Immature natural killer cell (primary cell): ENCODE measurements at regions not wholly inside any gene's neighbourhood (a gene's known extent, or its start where the extent isn't known, plus 50 kb on each side); places are given as distances from the start of the nearest gene placed in this dataset.

Experiments
- DNase-seq, 3 donors: peaks; one replicate each; pipeline ENCODE4 v3.0.0; 2022; ENCODE audit warnings: mixed read lengths in 1 of 3
- H3K27ac Mint-ChIP-seq, 6 donors: one replicate each; pipeline ENCODE4 v1.8.0; 2020; ENCODE audit warnings: mixed read lengths in 6 of 6, mild to moderate bottlenecking in 5 of 6, inconsistent platforms in 4 of 6, moderate library complexity in 3 of 6
- H3K27me3 Mint-ChIP-seq, 3 donors: one replicate each; pipeline ENCODE4 v1.8.0; 2020 to 2021; ENCODE audit warnings: low read depth in 3 of 3, mild to moderate bottlenecking in 3 of 3, mixed read lengths in 3 of 3, moderate library complexity in 3 of 3, inconsistent platforms in 1 of 3
- H3K36me3 Mint-ChIP-seq, 3 donors: one replicate each; pipeline ENCODE4 v1.8.0; 2020; ENCODE audit warnings: mixed read lengths in 3 of 3, inconsistent platforms in 2 of 3, mild to moderate bottlenecking in 2 of 3
- H3K4me1 Mint-ChIP-seq, 2 donors: one replicate each; pipeline ENCODE4 v1.8.0; 2020; ENCODE audit warnings: inconsistent platforms in 2 of 2, mild to moderate bottlenecking in 2 of 2, mixed read lengths in 2 of 2, moderate library complexity in 1 of 2
- H3K4me3 Mint-ChIP-seq, 5 donors: one replicate each; pipeline ENCODE4 v1.8.0; 2020; ENCODE audit warnings: mild to moderate bottlenecking in 5 of 5, mixed read lengths in 5 of 5, inconsistent platforms in 3 of 5, moderate library complexity in 3 of 5
- H3K9me3 Mint-ChIP-seq, 6 donors: one replicate each; pipeline ENCODE4 v1.8.0; 2020; ENCODE audit warnings: mild to moderate bottlenecking in 6 of 6, mixed read lengths in 6 of 6, inconsistent platforms in 4 of 6, moderate library complexity in 3 of 6

DNA sequence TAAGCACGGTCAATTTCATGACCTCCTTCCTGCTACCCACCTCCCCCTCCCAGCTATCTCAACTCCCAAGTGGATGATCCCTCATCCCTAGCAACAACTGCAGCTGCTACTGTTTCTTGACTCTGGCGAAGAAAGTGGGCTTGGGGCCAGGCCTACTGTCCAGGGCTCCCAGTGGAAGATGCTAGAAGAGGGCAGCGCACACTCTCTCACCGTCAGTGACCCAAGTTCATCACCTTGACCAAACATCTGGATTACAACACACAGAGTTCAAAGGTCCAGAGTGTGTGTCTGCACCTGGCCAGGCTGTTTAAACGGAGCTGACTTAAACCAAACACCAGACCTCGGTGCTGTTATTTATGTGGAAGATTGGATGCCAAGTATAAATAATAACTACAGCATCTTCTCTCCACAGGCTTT is 385.6 kb downstream of the SHQ1 start:
- H3K4me3 Mint-ChIP-seq, result no peak overlapping the region
- no peaks in the 10 kb centered on the region for H3K36me3 Mint-ChIP-seq
- peaks cover 2 to 4% (median 4%) of the 10 kb centered on the region in 3 donors for H3K27me3 Mint-ChIP-seq

GRCh38 chr3:72461787-72462186 is 386.5 kb downstream of the SHQ1 start:
- Mint-ChIP-seq H3K36me3 (no peaks in the 10 kb centered on the region), H3K4me3 (no peak overlapping the region), H3K9me3 (peaks cover 0 to 2% (median 0%) of the 10 kb centered on the region in 6 donors), H3K27ac (no peak overlapping the region), H3K27me3 (peaks cover 2 to 4% (median 4%) of the 10 kb centered on the region in 3 donors), H3K4me1 (no peaks in the 10 kb centered on the region)
- no peak for DNase-seq

More for the DNA sequence above, 385.6 kb downstream of the SHQ1 start:
- no peak overlapping the region for H3K27ac Mint-ChIP-seq
- peaks cover 0 to 2% (median 0%) of the 10 kb centered on the region in 6 donors for H3K9me3 Mint-ChIP-seq
- no peak for DNase-seq
- H3K4me1 Mint-ChIP-seq, result no peaks in the 10 kb centered on the region

- Mint-ChIP-seq H3K9me3 (peaks cover 0 to 2% (median 0%) of the 10 kb centered on the region in 6 donors), H3K27ac (no peak overlapping the region), H3K4me1 (peaks cover 4% of the 10 kb centered on the region in 2 donors), H3K36me3 (no peaks in the 10 kb centered on the region), H3K4me3 (no peak overlapping the region), H3K27me3 (peaks cover 2 to 4% (median 4%) of the 10 kb centered on the region in 3 donors)
- no peak for DNase-seq
Measured at GRCh38 chr3:72460205-72461174, 387.8 kb downstream of the SHQ1 start.

DNA sequence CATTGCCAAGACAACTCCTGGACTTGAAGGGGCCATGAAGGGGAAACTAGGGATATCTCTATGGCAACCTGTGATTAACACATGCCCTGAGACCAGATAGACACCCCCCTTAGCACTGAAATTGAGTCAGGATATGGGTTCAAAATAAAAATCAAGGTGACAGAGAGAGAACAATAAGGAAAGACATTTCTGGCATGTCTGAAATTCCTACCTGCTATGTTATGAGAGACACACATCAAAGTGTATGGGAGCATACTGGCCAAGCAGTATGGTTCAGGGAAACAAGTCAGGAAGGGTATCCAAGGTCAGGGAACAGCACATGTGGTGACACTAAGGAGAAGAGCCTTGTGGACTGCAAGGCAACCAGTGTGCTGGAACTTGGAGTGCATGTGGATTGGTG is 388.7 kb downstream of the SHQ1 start:
- H3K36me3 Mint-ChIP-seq, result no peaks in the 10 kb centered on the region
- H3K4me1 Mint-ChIP-seq, result peaks cover 10 to 12% of the 10 kb centered on the region in 2 donors

DNA sequence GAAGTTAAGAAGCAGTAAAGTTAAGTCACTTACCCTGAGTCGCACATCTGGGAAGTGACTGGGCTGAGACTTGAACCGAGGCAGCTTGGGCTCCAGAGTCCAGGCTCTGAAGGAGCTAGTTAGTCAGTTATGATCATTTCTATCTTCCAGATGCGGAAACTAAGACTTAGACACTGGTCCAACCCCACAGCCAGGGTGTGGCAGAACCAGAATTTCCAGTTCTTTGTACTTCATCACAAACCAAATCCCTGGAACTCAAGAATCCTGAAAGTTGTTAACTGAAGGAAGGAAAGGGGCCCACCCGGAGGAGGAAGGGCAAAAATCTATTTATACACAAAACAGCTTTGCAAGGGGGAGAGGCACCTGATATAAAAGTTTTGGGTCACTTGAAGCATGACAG is 389.9 kb downstream of the SHQ1 start:
- peaks cover 0 to 6% (median 4%) of the 10 kb centered on the region in 3 donors for H3K27me3 Mint-ChIP-seq
- H3K9me3 Mint-ChIP-seq, result no peaks in the 10 kb centered on the region
- no peak overlapping the region for H3K4me3 Mint-ChIP-seq
- peaks cover 10 to 12% of the 10 kb centered on the region in 2 donors for H3K4me1 Mint-ChIP-seq
- H3K27ac Mint-ChIP-seq, result no peak overlapping the region
- no peaks in the 10 kb centered on the region for H3K36me3 Mint-ChIP-seq
- DNase-seq, result no peak

More for the DNA sequence above, 388.7 kb downstream of the SHQ1 start:
- Mint-ChIP-seq H3K4me3 (no peak overlapping the region), H3K9me3 (no peaks in the 10 kb centered on the region), H3K27ac (no peak overlapping the region), H3K27me3 (peaks cover 0 to 4% (median 4%) of the 10 kb centered on the region in 3 donors)
- DNase-seq, result no peak

DNA sequence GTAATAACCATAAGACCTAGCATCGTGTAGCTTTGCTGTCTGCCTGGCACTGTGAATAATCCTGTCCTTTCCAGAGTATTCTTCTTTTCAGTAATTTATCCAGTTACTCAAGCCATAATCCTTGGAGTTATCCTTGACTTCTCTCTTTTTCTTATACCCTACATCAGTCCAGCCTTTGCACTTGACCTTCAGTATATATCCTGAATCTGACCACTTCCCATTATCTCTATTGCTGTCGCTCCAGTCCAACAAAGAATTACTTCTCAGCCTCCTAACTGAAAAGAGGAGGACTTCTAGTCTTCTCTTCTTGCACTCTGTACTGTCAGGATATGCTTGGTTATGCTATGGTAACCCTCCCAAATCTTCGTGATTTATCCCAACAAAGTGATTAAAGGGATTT is 393.8 kb downstream of the SHQ1 start:
- no peaks in the 10 kb centered on the region for H3K9me3 Mint-ChIP-seq

GRCh38 chr3:72453706-72454105 is 394.5 kb downstream of the SHQ1 start:
- Mint-ChIP-seq H3K27me3 (peaks cover 2 to 15% (median 7%) of the 10 kb centered on the region in 3 donors), H3K4me3 (no peak overlapping the region), H3K36me3 (no peaks in the 10 kb centered on the region), H3K9me3 (no peaks in the 10 kb centered on the region), H3K27ac (no peak overlapping the region), H3K4me1 (peaks cover 10 to 12% of the 10 kb centered on the region in 2 donors)
- DNase-seq, result no peak

More for the DNA sequence above, 393.8 kb downstream of the SHQ1 start:
- Mint-ChIP-seq H3K4me1 (peaks cover 10 to 12% of the 10 kb centered on the region in 2 donors), H3K27ac (no peak overlapping the region), H3K36me3 (no peaks in the 10 kb centered on the region), H3K4me3 (no peak overlapping the region), H3K27me3 (peaks cover 2 to 15% (median 6%) of the 10 kb centered on the region in 3 donors)
- no peak for DNase-seq

GRCh38 chr3:72452745-72453144 is 395.5 kb downstream of the SHQ1 start:
- DNase-seq, result no peak
- Mint-ChIP-seq H3K27me3 (peaks cover 4 to 20% (median 9%) of the 10 kb centered on the region in 3 donors), H3K4me1 (peaks cover 10 to 14% of the 10 kb centered on the region in 2 donors), H3K4me3 (no peak overlapping the region), H3K27ac (no peak overlapping the region), H3K9me3 (no peaks in the 10 kb centered on the region), H3K36me3 (no peaks in the 10 kb centered on the region)

GRCh38 chr3:72451841-72452240 is 396.4 kb downstream of the SHQ1 start:
- Mint-ChIP-seq H3K27ac (no peak overlapping the region), H3K4me1 (peaks cover 10 to 16% of the 10 kb centered on the region in 2 donors), H3K27me3 (peaks cover 4 to 20% (median 9%) of the 10 kb centered on the region in 3 donors), H3K36me3 (no peaks in the 10 kb centered on the region), H3K4me3 (no peak overlapping the region), H3K9me3 (no peaks in the 10 kb centered on the region)
- no peak for DNase-seq

- H3K4me3 Mint-ChIP-seq, result no peak overlapping the region
- DNase-seq, result no peak
- H3K9me3 Mint-ChIP-seq, result no peaks in the 10 kb centered on the region
- H3K27me3 Mint-ChIP-seq, result peaks cover 7 to 30% (median 22%) of the 10 kb centered on the region in 3 donors
- H3K4me1 Mint-ChIP-seq, result peaks cover 20 to 24% of the 10 kb centered on the region in 2 donors
- no peaks in the 10 kb centered on the region for H3K36me3 Mint-ChIP-seq
- no peak overlapping the region for H3K27ac Mint-ChIP-seq
Measured at GRCh38 chr3:72449551-72449950, 398.7 kb downstream of the SHQ1 start.

- Mint-ChIP-seq H3K4me1 (peaks cover 27 to 31% of the 10 kb centered on the region in 2 donors), H3K9me3 (no peaks in the 10 kb centered on the region), H3K27ac (peak overlapping the region in 1 of 6 donors; percentile 64), H3K4me3 (peak overlapping the region in 2 of 5 donors; percentile 33 to 74), H3K36me3 (no peaks in the 10 kb centered on the region), H3K27me3 (peaks cover 7 to 30% (median 21%) of the 10 kb centered on the region in 3 donors)
- no peak for DNase-seq
Measured at GRCh38 chr3:72448858-72449257, 399.4 kb downstream of the SHQ1 start.

DNA sequence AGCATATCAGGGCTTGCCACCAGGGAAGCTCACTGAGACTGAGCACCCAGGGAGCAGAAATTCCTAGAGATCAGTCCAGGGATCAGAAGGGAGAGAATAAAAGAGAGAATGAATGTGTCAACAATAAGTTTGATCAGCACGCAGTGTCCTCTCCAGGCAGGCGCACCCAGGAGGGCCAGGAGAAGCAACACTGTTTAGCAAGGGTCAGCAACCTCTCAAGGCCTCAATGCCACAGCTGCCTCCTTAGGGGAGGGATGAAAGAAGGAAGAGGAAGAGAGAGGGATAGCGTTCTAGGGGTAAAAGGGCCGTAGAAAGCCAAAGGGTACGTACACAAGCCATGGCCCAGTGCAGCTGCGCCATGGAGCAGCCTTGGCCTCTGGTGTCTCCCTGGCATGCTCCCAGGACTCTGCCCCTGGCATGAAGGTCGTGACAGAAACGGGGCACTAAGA is 399.8 kb downstream of the SHQ1 start:
- no peak for DNase-seq
- H3K27me3 Mint-ChIP-seq, result peaks cover 7 to 30% (median 20%) of the 10 kb centered on the region in 3 donors
- H3K27ac Mint-ChIP-seq, result peak overlapping the region in 1 of 6 donors; percentile 13
- no peaks in the 10 kb centered on the region for H3K36me3 Mint-ChIP-seq
- H3K9me3 Mint-ChIP-seq, result no peaks in the 10 kb centered on the region
- H3K4me1 Mint-ChIP-seq, result peaks cover 31 to 36% of the 10 kb centered on the region in 2 donors
- H3K4me3 Mint-ChIP-seq, result peak overlapping the region in 4 of 5 donors; percentile 63 to 74 (median 66)

DNA sequence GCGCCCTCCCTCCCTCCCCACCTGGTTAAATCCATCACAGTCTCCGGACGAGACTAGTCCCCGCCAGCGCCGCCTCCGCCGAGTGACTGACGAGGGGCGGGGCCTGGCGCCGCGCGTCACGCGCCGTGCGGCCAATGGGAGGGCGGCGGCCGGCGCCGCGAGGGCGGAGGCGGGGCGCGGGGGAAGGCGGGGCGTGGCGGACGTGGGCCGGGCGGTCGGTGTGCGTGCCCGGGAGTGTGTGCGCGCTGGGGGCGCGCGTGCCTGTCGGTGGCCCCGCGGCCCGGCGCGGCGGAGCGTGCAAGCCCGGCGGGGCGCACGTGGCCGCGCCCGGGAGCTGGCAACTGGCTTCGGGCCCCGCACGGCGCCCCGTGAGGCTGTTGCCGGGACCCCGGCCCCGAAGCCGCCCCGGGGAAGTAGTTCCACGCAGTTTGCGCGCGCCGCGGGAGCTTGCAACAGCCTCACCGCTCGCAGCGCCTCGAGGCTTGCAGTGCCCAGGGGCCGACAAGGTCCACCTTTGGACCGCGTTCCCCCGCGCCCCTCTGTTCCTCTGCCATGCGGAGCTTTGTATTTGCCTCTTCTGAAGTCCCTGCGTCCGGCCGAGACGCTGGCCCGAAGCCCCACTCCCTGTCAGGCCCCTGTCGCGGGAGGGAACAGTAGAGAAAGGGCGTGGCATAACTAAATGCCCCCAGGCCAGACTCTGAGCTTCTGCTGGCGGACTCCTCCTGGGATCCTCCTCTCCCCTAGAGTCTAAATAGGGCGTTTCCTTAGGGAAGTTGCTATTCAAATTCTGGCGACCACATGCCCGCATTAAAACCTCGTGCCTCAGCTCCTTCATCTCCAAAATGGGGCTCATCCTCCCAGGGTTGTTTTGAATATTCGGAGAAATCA is 400.9 kb downstream of the SHQ1 start:
- peak overlapping the region; percentile 63 to 93 (median 68) for H3K4me3 Mint-ChIP-seq
- DNase-seq, result peak; percentile 95 to 97 (median 96)
- H3K9me3 Mint-ChIP-seq, result no peaks in the 10 kb centered on the region
- peaks cover 42 to 47% of the 10 kb centered on the region in 2 donors for H3K4me1 Mint-ChIP-seq
- H3K36me3 Mint-ChIP-seq, result no peaks in the 10 kb centered on the region
- H3K27me3 Mint-ChIP-seq, result peaks cover 7 to 27% (median 20%) of the 10 kb centered on the region in 3 donors
- peak overlapping the region in 3 of 6 donors; percentile 20 to 63 (median 25) for H3K27ac Mint-ChIP-seq
